Breast epithelium (tissue), 4 donors: ENCODE measurements at regions not wholly inside any gene's neighbourhood (a gene's known extent, or its start where the extent isn't known, plus 50 kb on each side); places are given as distances from the start of the nearest gene placed in this dataset.

ENCODE experiments used
- DNase-seq, 2 donors: peaks; one replicate each; pipeline ENCODE4 v3.0.0-alpha.2; 2019; ENCODE audit warnings: low spot score in 2 of 2
- H3K27ac ChIP-seq, 2 donors: fragments of 200-600 bp; sonication (generic) in 1 of 2; one replicate each; pipeline ENCODE4 v1.5.1; 2016 to 2019; ENCODE audit warnings: mild to moderate bottlenecking in 1 of 2
- H3K27me3 ChIP-seq, 2 donors: fragments of 200-600 bp; sonication (generic) in 1 of 2; one replicate each; pipeline versions ENCODE4 v1.5.1 to v1.6.0; 2017 to 2019; ENCODE audit warnings: control low read depth in 1 of 2, mild to moderate bottlenecking in 1 of 2
- H3K36me3 ChIP-seq: fragments of 200-600 bp; one replicate; pipeline ENCODE4 v1.5.1; 2019
- H3K4me1 ChIP-seq, 2 donors: fragments of 200-600 bp; sonication (generic); one replicate each; pipeline ENCODE4 v1.5.1; 2016 to 2019; ENCODE audit warnings: control low read depth in 1 of 2
- H3K4me3 ChIP-seq, 3 donors: fragments of 200-600 bp; sonication (generic); 1 replicate in 2 of 3; 2 replicates in 1 of 3; pipeline ENCODE4 v1.5.1; 2016 to 2019; ENCODE audit warnings: mild to moderate bottlenecking in 3 of 3, moderate library complexity in 2 of 3
- H3K9me3 ChIP-seq, 2 donors: fragments of 200-600 bp; sonication (generic) in 1 of 2; one replicate each; pipeline ENCODE4 v1.5.1; 2016 to 2019; ENCODE audit warnings: control low read depth in 1 of 2
- CTCF ChIP-seq, 3 donors: fragments of 450-650 bp; IDR thresholded peaks; one replicate each; pipeline ENCODE4 v1.5.1; 2016 to 2017; ENCODE audit warnings: antibody characterized with exemption in 3 of 3, mild to moderate bottlenecking in 3 of 3, moderate library complexity in 3 of 3
- POLR2A ChIP-seq: fragments of 450-650 bp; IDR thresholded peaks from one replicate; pipeline ENCODE4 v1.6.1; 2016; ENCODE audit warnings: antibody characterized with exemption, mild to moderate bottlenecking, moderate library complexity
- POLR2AphosphoS5 ChIP-seq, 3 donors: sonication (generic); formaldehyde crosslinking; IDR thresholded peaks; one replicate each; pipeline ENCODE4 v1.6.1; 2017; ENCODE audit warnings: antibody characterized with exemption in 3 of 3
- intact Hi-C: fragments of 100-400 bp; cut with DNase I; formaldehyde crosslinking; loops from one replicate; pipeline ENCODE4 v1.15.1; 2023; ENCODE audit warnings: low total_unique reads

- Histone ChIP-seq H3K4me3 (no peak overlapping the region), H3K36me3 (no peaks in the 10 kb centered on the region), H3K27ac (no peak overlapping the region), H3K27me3 (no peaks in the 10 kb centered on the region), H3K4me1 (no peaks in the 10 kb centered on the region), H3K9me3 (no peaks in the 10 kb centered on the region)
- intact Hi-C loops: no loop called here
- no peak for TF ChIP-seq POLR2A
- no peak for TF ChIP-seq CTCF (IDR thresholded peaks at IDR 0.05)
- DNase-seq: no peak
Observed at GRCh38 chr3:118833075-118833474, 201.6 kb downstream of the IGSF11 start.

- TF ChIP-seq POLR2A (no peak), POLR2AphosphoS5 (IDR thresholded peaks at IDR 0.05) (no peak), CTCF (IDR thresholded peaks at IDR 0.05) (no peak)
Observed at GRCh38 chr3:118838871-118839270, 195.8 kb downstream of the IGSF11 start.

GRCh38 chr3:118842147-118842863 is 192.3 kb downstream of the IGSF11 start:
- Histone ChIP-seq H3K4me3 (no peak overlapping the region), H3K27ac (no peak overlapping the region), H3K4me1 (no peaks in the 10 kb centered on the region), H3K36me3 (no peaks in the 10 kb centered on the region), H3K27me3 (no peaks in the 10 kb centered on the region), H3K9me3 (peaks cover 35 to 62% of the 10 kb centered on the region in 2 donors)
- intact Hi-C loops: no loop called here
- no peak for DNase-seq
- TF ChIP-seq POLR2A (no peak), CTCF (IDR thresholded peaks at IDR 0.05) (no peak), POLR2AphosphoS5 (IDR thresholded peaks at IDR 0.05) (no peak)

More at GRCh38 chr3:118838871-118839270, 195.8 kb downstream of the IGSF11 start:
- no peak overlapping the region for H3K4me3 ChIP-seq
- DNase-seq: no peak
- no peaks in the 10 kb centered on the region for H3K4me1 ChIP-seq
- no peak overlapping the region for H3K27ac ChIP-seq
- intact Hi-C loops: no loop called here
- peaks cover 29 to 54% of the 10 kb centered on the region in 2 donors for H3K9me3 ChIP-seq
- no peaks in the 10 kb centered on the region for H3K36me3 ChIP-seq
- no peaks in the 10 kb centered on the region for H3K27me3 ChIP-seq

GRCh38 chr3:118846176-118846575 is 188.5 kb downstream of the IGSF11 start:
- Histone ChIP-seq H3K36me3 (no peaks in the 10 kb centered on the region), H3K4me3 (no peak overlapping the region), H3K4me1 (no peaks in the 10 kb centered on the region), H3K27me3 (no peaks in the 10 kb centered on the region), H3K27ac (no peak overlapping the region), H3K9me3 (peaks cover 23 to 55% of the 10 kb centered on the region in 2 donors)
- intact Hi-C loops: no loop called here
- DNase-seq: no peak
- TF ChIP-seq POLR2AphosphoS5 (IDR thresholded peaks at IDR 0.05): no peak
- TF ChIP-seq CTCF (IDR thresholded peaks at IDR 0.05): no peak
- no peak for TF ChIP-seq POLR2A
